HL-60 (cell line): ENCODE measurements at regions not wholly inside any gene's neighbourhood (a gene's known extent, or its start where the extent isn't known, plus 50 kb on each side); places are given as distances from the start of the nearest gene placed in this dataset.

Source experiments
- DNase-seq, 2 experiments: peaks; one replicate each; pipeline ENCODE4 v3.0.0-alpha.2; 2010 to 2020; ENCODE audit warnings: low read depth in 1 of 2, low spot score in 1 of 2
- H3K27ac ChIP-seq: fragments of 250-450 bp; sonication (Bioruptor Pico); replicated peaks from 2 replicates; pipeline ENCODE4 v1.5.1; 2020; ENCODE audit warnings: mild to moderate bottlenecking, moderate library complexity
- H3K27me3 ChIP-seq: fragments of 250-450 bp; sonication (Bioruptor Pico); 2 replicates; pipeline ENCODE4 v1.5.1; 2021; ENCODE audit warnings: mild to moderate bottlenecking, moderate library complexity; ENCODE audit not compliant: insufficient read depth, poor library complexity, severe bottlenecking
- H3K4me3 ChIP-seq: replicated peaks from 2 replicates; pipeline ENCODE4 v1.5.1; 2011; ENCODE audit warnings: mild to moderate bottlenecking, control low read depth, low read length; ENCODE audit not compliant: insufficient read depth
- GABPA ChIP-seq: IDR thresholded peaks from 2 replicates; pipeline ENCODE4 v1.6.1; 2012; ENCODE audit warnings: low read depth
- POLR2AphosphoS5 ChIP-seq: IDR thresholded peaks from 2 replicates; pipeline ENCODE4 v1.6.1; 2012; ENCODE audit warnings: low read depth
- SPI1 ChIP-seq: IDR thresholded peaks from 2 replicates; pipeline ENCODE4 v1.6.1; 2012; ENCODE audit warnings: low read depth, mild to moderate bottlenecking, borderline replicate concordance
- TF ChIP-seq, protein P1 (sequence below): IDR thresholded peaks from one replicate; pipeline ENCODE4 v1.5.1; 2011; ENCODE audit warnings: low read length, control low read depth, inconsistent platforms; ENCODE audit not compliant: insufficient read depth
- TF ChIP-seq, protein P2 (sequence below): IDR thresholded peaks from 2 replicates; pipeline ENCODE4 v1.6.1; 2012; ENCODE audit warnings: low read depth; ENCODE audit not compliant: insufficient replicate concordance

DNA sequence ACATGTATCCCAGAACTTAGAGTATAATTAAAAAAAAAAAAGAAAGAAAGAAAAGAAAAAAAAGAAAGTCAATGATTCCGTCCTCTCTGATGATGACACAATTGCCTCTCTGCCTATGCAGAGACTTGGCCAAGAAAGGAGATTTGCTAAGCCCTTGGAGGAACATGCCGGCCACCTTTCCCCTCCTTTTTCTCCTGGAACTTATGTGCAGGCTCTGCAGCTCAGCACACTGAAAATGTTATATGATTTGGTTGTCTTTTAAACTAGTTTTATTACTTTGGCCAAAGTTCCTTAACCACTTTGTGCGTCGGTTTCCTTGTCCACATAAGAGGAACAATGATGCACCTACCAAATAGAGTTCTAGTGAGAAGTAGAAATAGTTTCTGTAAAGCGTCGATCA lies 111.4 kb upstream of the ZNF644 start:
- no peak overlapping the region for H3K27ac ChIP-seq
- H3K4me3 ChIP-seq, result no peak overlapping the region
- H3K27me3 ChIP-seq, result no peaks in the 10 kb centered on the region
- TF ChIP-seq, protein P1, sequence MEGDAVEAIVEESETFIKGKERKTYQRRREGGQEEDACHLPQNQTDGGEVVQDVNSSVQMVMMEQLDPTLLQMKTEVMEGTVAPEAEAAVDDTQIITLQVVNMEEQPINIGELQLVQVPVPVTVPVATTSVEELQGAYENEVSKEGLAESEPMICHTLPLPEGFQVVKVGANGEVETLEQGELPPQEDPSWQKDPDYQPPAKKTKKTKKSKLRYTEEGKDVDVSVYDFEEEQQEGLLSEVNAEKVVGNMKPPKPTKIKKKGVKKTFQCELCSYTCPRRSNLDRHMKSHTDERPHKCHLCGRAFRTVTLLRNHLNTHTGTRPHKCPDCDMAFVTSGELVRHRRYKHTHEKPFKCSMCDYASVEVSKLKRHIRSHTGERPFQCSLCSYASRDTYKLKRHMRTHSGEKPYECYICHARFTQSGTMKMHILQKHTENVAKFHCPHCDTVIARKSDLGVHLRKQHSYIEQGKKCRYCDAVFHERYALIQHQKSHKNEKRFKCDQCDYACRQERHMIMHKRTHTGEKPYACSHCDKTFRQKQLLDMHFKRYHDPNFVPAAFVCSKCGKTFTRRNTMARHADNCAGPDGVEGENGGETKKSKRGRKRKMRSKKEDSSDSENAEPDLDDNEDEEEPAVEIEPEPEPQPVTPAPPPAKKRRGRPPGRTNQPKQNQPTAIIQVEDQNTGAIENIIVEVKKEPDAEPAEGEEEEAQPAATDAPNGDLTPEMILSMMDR, result no peak
- no peak for TF ChIP-seq SPI1
- no peak for TF ChIP-seq GABPA
- DNase-seq, result no peak

- DNase-seq, result no peak
- Histone ChIP-seq H3K27me3 (no peaks in the 10 kb centered on the region), H3K4me3 (no peak overlapping the region), H3K27ac (no peak overlapping the region)
- TF ChIP-seq SPI1, result no peak
- TF ChIP-seq, protein P1, result no peak
- TF ChIP-seq, protein P2, sequence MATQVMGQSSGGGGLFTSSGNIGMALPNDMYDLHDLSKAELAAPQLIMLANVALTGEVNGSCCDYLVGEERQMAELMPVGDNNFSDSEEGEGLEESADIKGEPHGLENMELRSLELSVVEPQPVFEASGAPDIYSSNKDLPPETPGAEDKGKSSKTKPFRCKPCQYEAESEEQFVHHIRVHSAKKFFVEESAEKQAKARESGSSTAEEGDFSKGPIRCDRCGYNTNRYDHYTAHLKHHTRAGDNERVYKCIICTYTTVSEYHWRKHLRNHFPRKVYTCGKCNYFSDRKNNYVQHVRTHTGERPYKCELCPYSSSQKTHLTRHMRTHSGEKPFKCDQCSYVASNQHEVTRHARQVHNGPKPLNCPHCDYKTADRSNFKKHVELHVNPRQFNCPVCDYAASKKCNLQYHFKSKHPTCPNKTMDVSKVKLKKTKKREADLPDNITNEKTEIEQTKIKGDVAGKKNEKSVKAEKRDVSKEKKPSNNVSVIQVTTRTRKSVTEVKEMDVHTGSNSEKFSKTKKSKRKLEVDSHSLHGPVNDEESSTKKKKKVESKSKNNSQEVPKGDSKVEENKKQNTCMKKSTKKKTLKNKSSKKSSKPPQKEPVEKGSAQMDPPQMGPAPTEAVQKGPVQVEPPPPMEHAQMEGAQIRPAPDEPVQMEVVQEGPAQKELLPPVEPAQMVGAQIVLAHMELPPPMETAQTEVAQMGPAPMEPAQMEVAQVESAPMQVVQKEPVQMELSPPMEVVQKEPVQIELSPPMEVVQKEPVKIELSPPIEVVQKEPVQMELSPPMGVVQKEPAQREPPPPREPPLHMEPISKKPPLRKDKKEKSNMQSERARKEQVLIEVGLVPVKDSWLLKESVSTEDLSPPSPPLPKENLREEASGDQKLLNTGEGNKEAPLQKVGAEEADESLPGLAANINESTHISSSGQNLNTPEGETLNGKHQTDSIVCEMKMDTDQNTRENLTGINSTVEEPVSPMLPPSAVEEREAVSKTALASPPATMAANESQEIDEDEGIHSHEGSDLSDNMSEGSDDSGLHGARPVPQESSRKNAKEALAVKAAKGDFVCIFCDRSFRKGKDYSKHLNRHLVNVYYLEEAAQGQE, result no peak
- TF ChIP-seq POLR2AphosphoS5, result no peak
- TF ChIP-seq GABPA, result no peak
These were observed 108.6 kb upstream of the ZNF644 start for GRCh38 chr1:91130256-91130985.

- no peaks in the 10 kb centered on the region for H3K27me3 ChIP-seq
These were observed 107.6 kb upstream of the ZNF644 start for GRCh38 chr1:91129458-91129857.

More at GRCh38 chr1:91129458-91129857, 107.6 kb upstream of the ZNF644 start:
- Histone ChIP-seq H3K4me3 (no peak overlapping the region), H3K27ac (no peak overlapping the region)
- TF ChIP-seq POLR2AphosphoS5, result no peak
- TF ChIP-seq, protein P1, result no peak
- TF ChIP-seq GABPA, result no peak
- no peak for TF ChIP-seq SPI1
- TF ChIP-seq, protein P2, result no peak
- DNase-seq, result no peak
